DOHH2 (cell line): ENCODE measurements at regions not wholly inside any gene's neighbourhood (a gene's known extent, or its start where the extent isn't known, plus 50 kb on each side); places are given as distances from the start of the nearest gene placed in this dataset.

Source experiments
- H3F3A ChIP-seq: fragments of 200-600 bp; sonication (generic), shearing (Covaris generic); 2 replicates; pipeline ENCODE4 v1.6.0; 2016; ENCODE audit warnings: antibody characterized with exemption, mild to moderate bottlenecking; ENCODE audit not compliant: control insufficient read depth, insufficient read depth
- H3K27ac ChIP-seq: fragments of 200-600 bp; sonication (generic); 2 replicates; pipeline ENCODE4 v1.5.1; 2014; ENCODE audit warnings: low read depth, mild to moderate bottlenecking, low read length, moderate library complexity
- H3K27me3 ChIP-seq: fragments of 200-600 bp; sonication (generic); 2 replicates; pipeline ENCODE4 v1.6.1; 2014; ENCODE audit warnings: mild to moderate bottlenecking, low read length, mixed read lengths; ENCODE audit not compliant: control insufficient read depth
- H3K36me3 ChIP-seq: fragments of 200-600 bp; sonication (generic); 2 replicates; pipeline ENCODE4 v1.6.1; 2014; ENCODE audit warnings: mild to moderate bottlenecking, low read length, moderate library complexity, mixed read lengths; ENCODE audit not compliant: control insufficient read depth
- H3K4me1 ChIP-seq: fragments of 200-600 bp; sonication (generic); 2 replicates; pipeline ENCODE4 v1.6.1; 2014; ENCODE audit warnings: mild to moderate bottlenecking, low read length, mixed read lengths; ENCODE audit not compliant: control insufficient read depth
- H3K4me2 ChIP-seq: fragments of 200-600 bp; sonication (generic); 2 replicates; pipeline ENCODE4 v1.6.0; 2014; ENCODE audit warnings: mild to moderate bottlenecking, low read length, moderate library complexity
- H3K4me3 ChIP-seq: fragments of 200-600 bp; sonication (generic); 2 replicates; pipeline ENCODE4 v1.5.1; 2014; ENCODE audit warnings: mild to moderate bottlenecking, low read length, mixed read lengths
- H3K79me2 ChIP-seq: fragments of 200-600 bp; sonication (generic); 2 replicates; pipeline ENCODE4 v1.6.1; 2014; ENCODE audit warnings: mild to moderate bottlenecking, low read length, mixed read lengths; ENCODE audit not compliant: control insufficient read depth
- H3K9me2 ChIP-seq: fragments of 200-600 bp; sonication (generic); replicated peaks from 2 replicates; pipeline ENCODE4 v1.6.1; 2014; ENCODE audit warnings: mild to moderate bottlenecking, low read length, mixed read lengths; ENCODE audit not compliant: control insufficient read depth
- H3K9me3 ChIP-seq: fragments of 200-600 bp; sonication (generic); 2 replicates; pipeline ENCODE4 v1.6.1; 2014; ENCODE audit warnings: antibody characterized with exemption, low read length, mixed read lengths; ENCODE audit not compliant: control insufficient read depth, insufficient read depth
- H4K20me1 ChIP-seq: fragments of 200-600 bp; sonication (generic); 2 replicates; pipeline ENCODE4 v1.6.0; 2014; ENCODE audit warnings: low read depth, mild to moderate bottlenecking, antibody characterized with exemption, low read length, moderate library complexity; ENCODE audit not compliant: control insufficient read depth, insufficient read depth
- EZH2phosphoT487 ChIP-seq: fragments of 200-600 bp; sonication (generic); IDR thresholded peaks from 2 replicates; pipeline ENCODE4 v1.6.1; 2017; ENCODE audit warnings: borderline replicate concordance, mild to moderate bottlenecking, antibody characterized with exemption, low read length, moderate library complexity, mixed read lengths
- TF ChIP-seq, protein P1 (sequence below): fragments of 200-600 bp; sonication (generic); IDR thresholded peaks from one replicate; pipeline ENCODE4 v1.5.1; 2014; ENCODE audit warnings: antibody characterized with exemption, mild to moderate bottlenecking, low read depth, low read length; ENCODE audit not compliant: poor library complexity, severe bottlenecking

DNA sequence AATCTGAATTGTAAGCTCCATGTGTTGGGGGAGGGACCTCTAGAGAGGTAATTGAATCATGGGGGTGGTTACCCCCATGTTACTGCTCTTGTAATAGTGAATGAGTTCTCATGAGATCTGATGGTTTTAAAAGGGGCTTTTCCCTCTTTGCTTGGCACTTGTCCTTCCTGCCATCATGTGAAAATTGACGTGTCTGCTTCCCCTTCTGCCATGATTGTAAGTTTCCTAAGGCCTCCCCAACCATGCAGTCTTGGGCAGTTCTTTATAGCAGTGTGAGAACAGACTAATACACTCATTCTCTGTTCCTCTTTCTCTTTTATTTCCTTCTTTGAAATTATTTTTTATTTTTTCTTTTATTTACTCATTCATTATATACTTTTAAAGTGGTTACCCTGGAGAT, 239.4 kb downstream of the CSNK2A3 start:
- Histone ChIP-seq H3K4me3 (no peak overlapping the region), H3K9me3 (peaks cover 7% of the 10 kb centered on the region; the same call in 1 of the 2 replicates), H3K27ac (no peak overlapping the region), H3K36me3 (no peaks in the 10 kb centered on the region), H3F3A (no peaks in the 10 kb centered on the region), H3K79me2 (no peaks in the 10 kb centered on the region), H4K20me1 (no peaks in the 10 kb centered on the region), H3K4me2 (no peak overlapping the region), H3K27me3 (peaks cover 8% of the 10 kb centered on the region; the same call in 1 of the 2 replicates), H3K9me2 (no peaks in the 10 kb centered on the region), H3K4me1 (no peaks in the 10 kb centered on the region)
- TF ChIP-seq, protein P1, sequence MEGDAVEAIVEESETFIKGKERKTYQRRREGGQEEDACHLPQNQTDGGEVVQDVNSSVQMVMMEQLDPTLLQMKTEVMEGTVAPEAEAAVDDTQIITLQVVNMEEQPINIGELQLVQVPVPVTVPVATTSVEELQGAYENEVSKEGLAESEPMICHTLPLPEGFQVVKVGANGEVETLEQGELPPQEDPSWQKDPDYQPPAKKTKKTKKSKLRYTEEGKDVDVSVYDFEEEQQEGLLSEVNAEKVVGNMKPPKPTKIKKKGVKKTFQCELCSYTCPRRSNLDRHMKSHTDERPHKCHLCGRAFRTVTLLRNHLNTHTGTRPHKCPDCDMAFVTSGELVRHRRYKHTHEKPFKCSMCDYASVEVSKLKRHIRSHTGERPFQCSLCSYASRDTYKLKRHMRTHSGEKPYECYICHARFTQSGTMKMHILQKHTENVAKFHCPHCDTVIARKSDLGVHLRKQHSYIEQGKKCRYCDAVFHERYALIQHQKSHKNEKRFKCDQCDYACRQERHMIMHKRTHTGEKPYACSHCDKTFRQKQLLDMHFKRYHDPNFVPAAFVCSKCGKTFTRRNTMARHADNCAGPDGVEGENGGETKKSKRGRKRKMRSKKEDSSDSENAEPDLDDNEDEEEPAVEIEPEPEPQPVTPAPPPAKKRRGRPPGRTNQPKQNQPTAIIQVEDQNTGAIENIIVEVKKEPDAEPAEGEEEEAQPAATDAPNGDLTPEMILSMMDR: no peak
- TF ChIP-seq EZH2phosphoT487: no peak

DNA sequence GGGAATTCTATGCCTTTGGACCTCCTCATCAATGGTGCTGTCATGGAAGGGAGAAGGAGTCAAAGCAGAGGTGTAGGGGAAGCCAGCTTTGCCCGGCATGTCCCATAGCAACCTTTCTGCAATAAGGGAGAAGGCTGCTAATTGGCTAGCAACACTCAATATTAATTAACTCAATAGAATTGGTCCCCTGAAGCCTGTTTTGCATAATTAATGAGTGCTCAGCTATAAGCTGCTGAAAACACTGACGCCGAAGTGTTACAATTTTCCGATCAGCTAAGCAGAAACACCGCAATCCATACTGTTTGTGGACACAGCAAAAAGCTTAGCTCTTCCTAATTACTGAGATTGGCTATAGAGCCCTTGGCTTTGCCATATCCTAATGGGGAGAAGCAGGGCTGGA, 245.0 kb downstream of the CSNK2A3 start:
- Histone ChIP-seq H3K79me2 (no peaks in the 10 kb centered on the region), H3K9me3 (peaks cover 4% of the 10 kb centered on the region; the same call in 1 of the 2 replicates), H3K4me2 (no peak overlapping the region), H3K27me3 (peaks cover 13% of the 10 kb centered on the region), H3K4me1 (no peaks in the 10 kb centered on the region), H4K20me1 (no peaks in the 10 kb centered on the region), H3K4me3 (no peak overlapping the region), H3K27ac (no peak overlapping the region), H3K36me3 (no peaks in the 10 kb centered on the region), H3K9me2 (no peaks in the 10 kb centered on the region), H3F3A (no peaks in the 10 kb centered on the region)
- no peak for TF ChIP-seq EZH2phosphoT487
- TF ChIP-seq, protein P1: no peak

DNA sequence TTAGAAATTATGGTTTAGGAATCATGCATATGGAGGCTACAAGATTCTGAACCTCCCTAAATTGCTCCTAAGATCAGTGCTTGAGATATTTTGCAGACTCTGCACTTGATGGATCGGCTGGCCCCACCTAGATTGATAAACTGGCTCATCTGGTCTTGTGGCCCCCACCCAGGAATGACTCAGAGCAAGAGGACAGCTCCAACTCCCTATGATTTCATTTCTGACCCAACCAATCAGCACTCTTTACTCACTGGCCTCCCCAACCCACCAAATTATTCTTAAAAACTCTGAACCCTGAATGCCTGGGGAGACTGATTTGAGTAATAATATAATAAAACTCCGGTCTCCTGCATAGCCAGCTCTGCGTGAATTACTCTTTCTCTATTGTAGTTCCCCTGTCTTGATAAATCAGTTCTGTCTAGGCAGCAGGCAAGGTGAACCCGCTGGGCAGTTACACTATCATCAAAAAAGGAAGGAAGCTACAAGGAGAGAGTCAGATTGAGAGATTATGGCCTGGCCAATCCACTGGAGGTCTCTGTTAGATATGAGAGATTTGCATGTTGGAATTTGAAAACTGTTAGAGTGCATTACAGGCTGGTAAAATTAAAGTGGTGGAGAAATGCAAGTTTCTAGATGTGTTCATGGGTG, 245.8 kb downstream of the CSNK2A3 start:
- H3K79me2 ChIP-seq: no peaks in the 10 kb centered on the region
- H3K4me1 ChIP-seq: no peaks in the 10 kb centered on the region
- no peaks in the 10 kb centered on the region for H3K9me2 ChIP-seq
- peaks cover 4% of the 10 kb centered on the region; the same call in 1 of the 2 replicates for H3K9me3 ChIP-seq
- H3K27me3 ChIP-seq: peaks cover 13% of the 10 kb centered on the region
- no peak overlapping the region for H3K27ac ChIP-seq
- no peak overlapping the region for H3K4me2 ChIP-seq
- no peaks in the 10 kb centered on the region for H3K36me3 ChIP-seq
- TF ChIP-seq, protein P1: no peak
- TF ChIP-seq EZH2phosphoT487: no peak
- H4K20me1 ChIP-seq: no peaks in the 10 kb centered on the region
- no peaks in the 10 kb centered on the region for H3F3A ChIP-seq
- no peak overlapping the region for H3K4me3 ChIP-seq
